Neural progenitor cell (in vitro differentiated cells): ENCODE measurements at regions not wholly inside any gene's neighbourhood (a gene's known extent, or its start where the extent isn't known, plus 50 kb on each side); places are given as distances from the start of the nearest gene placed in this dataset.

Experiments
- DNase-seq: peaks from one replicate; pipeline ENCODE4 v3.0.0-alpha.2; 2016; ENCODE audit warnings: low spot score
- H2AFZ ChIP-seq: fragments of 200-600 bp; sonication (generic); replicated peaks from 2 replicates; pipeline ENCODE4 v1.6.1; 2016; ENCODE audit warnings: antibody characterized with exemption
- H3F3A ChIP-seq: fragments of 200-600 bp; sonication (generic); 2 replicates; pipeline ENCODE4 v1.6.1; 2016; ENCODE audit warnings: antibody characterized with exemption, low read depth
- H3K27ac ChIP-seq: fragments of 200-600 bp; sonication (generic); 2 replicates; pipeline ENCODE4 v1.5.1; 2016; ENCODE audit warnings: mild to moderate bottlenecking
- H3K27me3 ChIP-seq: fragments of 200-600 bp; sonication (generic); 2 replicates; pipeline ENCODE4 v1.6.1; 2016; ENCODE audit warnings: mild to moderate bottlenecking, moderate library complexity
- H3K36me3 ChIP-seq: fragments of 200-600 bp; sonication (generic); 2 replicates; pipeline ENCODE4 v1.5.1; 2016
- H3K4me1 ChIP-seq: fragments of 200-600 bp; sonication (generic); 2 replicates; pipeline ENCODE4 v1.6.1; 2016; ENCODE audit warnings: mixed run types
- H3K4me2 ChIP-seq: fragments of 200-600 bp; sonication (generic); 2 replicates; pipeline ENCODE4 v1.6.1; 2016
- H3K4me3 ChIP-seq: fragments of 200-600 bp; sonication (generic); 2 replicates; pipeline ENCODE4 v1.5.1; 2016
- H3K79me2 ChIP-seq: fragments of 200-600 bp; sonication (generic); 2 replicates; pipeline ENCODE4 v1.6.1; 2016; ENCODE audit warnings: low read depth
- H3K9ac ChIP-seq: fragments of 200-600 bp; sonication (generic); 2 replicates; pipeline ENCODE4 v1.6.1; 2016
- H3K9me3 ChIP-seq: fragments of 200-600 bp; sonication (generic); 2 replicates; pipeline ENCODE4 v1.5.1; 2016; ENCODE audit warnings: low read depth
- H4K20me1 ChIP-seq: fragments of 200-600 bp; sonication (generic); 2 replicates; pipeline ENCODE4 v1.6.1; 2016; ENCODE audit warnings: low read depth
- H3K27ac Mint-ChIP-seq: 3 replicates; pipeline ENCODE4 v1.8.0; 2021; ENCODE audit warnings: mixed read lengths
- H3K27me3 Mint-ChIP-seq: 2 replicates; pipeline ENCODE4 v1.8.0; 2022; ENCODE audit warnings: low read depth, mild to moderate bottlenecking, inconsistent platforms, moderate library complexity, mixed read lengths; ENCODE audit not compliant: insufficient read depth
- H3K36me3 Mint-ChIP-seq: 3 replicates; pipeline ENCODE4 v1.8.0; 2021; ENCODE audit warnings: mixed read lengths
- H3K4me1 Mint-ChIP-seq: 3 replicates; pipeline ENCODE4 v1.8.0; 2021; ENCODE audit warnings: mixed read lengths
- H3K4me3 Mint-ChIP-seq: 3 replicates; pipeline ENCODE4 v1.8.0; 2021; ENCODE audit warnings: mild to moderate bottlenecking, moderate library complexity, mixed read lengths
- H3K9me3 Mint-ChIP-seq: 3 replicates; pipeline ENCODE4 v1.8.0; 2020; ENCODE audit warnings: mixed read lengths
- EZH2 ChIP-seq: fragments of 200-600 bp; sonication (generic); IDR thresholded peaks from 2 replicates; pipeline ENCODE4 v1.6.1; 2017; ENCODE audit warnings: antibody characterized with exemption, mild to moderate bottlenecking, moderate library complexity
- EZH2phosphoT487 ChIP-seq: fragments of 200-600 bp; sonication (generic); IDR thresholded peaks from 2 replicates; pipeline ENCODE4 v1.6.1; 2017; ENCODE audit warnings: antibody characterized with exemption
- TF ChIP-seq, protein P1 (sequence below): fragments of 200-600 bp; sonication (generic); IDR thresholded peaks from 2 replicates; pipeline ENCODE4 v1.5.1; 2017; ENCODE audit warnings: antibody characterized with exemption, mild to moderate bottlenecking

DNA sequence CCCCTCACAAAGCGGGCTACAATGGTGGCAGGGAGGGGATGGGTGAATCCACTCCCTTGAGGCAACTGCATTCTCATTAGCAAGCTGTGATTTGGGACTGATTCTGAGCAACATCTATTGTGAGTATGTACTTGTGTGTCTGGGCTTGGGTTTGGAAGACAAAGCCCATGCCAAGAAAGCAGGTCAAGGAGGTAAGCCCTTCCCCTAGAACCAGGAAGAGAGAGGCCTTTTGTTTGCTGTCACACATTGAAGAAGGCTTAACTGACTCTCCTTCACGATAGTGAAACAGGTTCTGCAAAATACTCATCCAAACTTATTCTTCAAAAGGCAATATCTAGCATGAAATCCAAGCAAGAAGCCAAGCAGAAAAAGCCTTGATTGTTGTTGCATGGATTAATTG lies 403.1 kb upstream of the ID4 start:
- H3K4me1 Mint-ChIP-seq, result peaks cover 23% of the 10 kb centered on the region
- Histone ChIP-seq H4K20me1 (no peaks in the 10 kb centered on the region), H3K4me3 (no peak overlapping the region), H3K9ac (no peak overlapping the region), H3F3A (no peaks in the 10 kb centered on the region), H2AFZ (no peak overlapping the region), H3K4me1 (peaks cover 5% of the 10 kb centered on the region), H3K27me3 (no peaks in the 10 kb centered on the region), H3K9me3 (no peaks in the 10 kb centered on the region), H3K79me2 (no peaks in the 10 kb centered on the region), H3K27ac (no peak overlapping the region), H3K4me2 (no peak overlapping the region), H3K36me3 (no peaks in the 10 kb centered on the region)
- no peak overlapping the region for H3K4me3 Mint-ChIP-seq
- no peaks in the 10 kb centered on the region for H3K36me3 Mint-ChIP-seq
- peak; percentile 30 for DNase-seq
- H3K9me3 Mint-ChIP-seq, result no peaks in the 10 kb centered on the region
- no peak overlapping the region for H3K27ac Mint-ChIP-seq
- TF ChIP-seq EZH2phosphoT487, result no peak
- peaks cover 2% of the 10 kb centered on the region for H3K27me3 Mint-ChIP-seq

DNA sequence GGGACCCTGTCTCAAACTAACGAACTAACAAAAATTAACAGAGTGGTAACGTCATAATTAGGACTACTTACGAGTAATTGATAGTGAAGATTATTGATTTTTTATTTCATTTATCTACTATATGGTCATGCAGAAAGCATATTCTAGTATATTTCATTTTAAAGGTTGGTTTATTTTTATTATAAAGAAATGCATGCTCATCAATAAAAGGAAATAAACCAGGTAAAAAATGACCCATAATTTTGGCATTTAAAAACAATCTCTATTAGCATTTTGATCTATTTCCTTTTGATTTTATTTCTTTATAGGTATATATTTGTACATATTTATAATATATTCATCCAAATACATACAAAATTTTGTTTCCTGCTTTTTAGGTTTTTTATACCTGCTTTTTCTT lies 401.4 kb upstream of the ID4 start:
- no peak overlapping the region for H3K27ac Mint-ChIP-seq
- Histone ChIP-seq H3K4me3 (no peak overlapping the region), H3F3A (no peaks in the 10 kb centered on the region), H3K9ac (no peak overlapping the region), H3K27ac (no peak overlapping the region), H3K4me1 (peaks cover 5% of the 10 kb centered on the region), H3K4me2 (no peak overlapping the region), H3K79me2 (no peaks in the 10 kb centered on the region), H3K36me3 (no peaks in the 10 kb centered on the region), H4K20me1 (no peaks in the 10 kb centered on the region), H2AFZ (no peak overlapping the region), H3K9me3 (no peaks in the 10 kb centered on the region), H3K27me3 (no peaks in the 10 kb centered on the region)
- TF ChIP-seq, protein P1, sequence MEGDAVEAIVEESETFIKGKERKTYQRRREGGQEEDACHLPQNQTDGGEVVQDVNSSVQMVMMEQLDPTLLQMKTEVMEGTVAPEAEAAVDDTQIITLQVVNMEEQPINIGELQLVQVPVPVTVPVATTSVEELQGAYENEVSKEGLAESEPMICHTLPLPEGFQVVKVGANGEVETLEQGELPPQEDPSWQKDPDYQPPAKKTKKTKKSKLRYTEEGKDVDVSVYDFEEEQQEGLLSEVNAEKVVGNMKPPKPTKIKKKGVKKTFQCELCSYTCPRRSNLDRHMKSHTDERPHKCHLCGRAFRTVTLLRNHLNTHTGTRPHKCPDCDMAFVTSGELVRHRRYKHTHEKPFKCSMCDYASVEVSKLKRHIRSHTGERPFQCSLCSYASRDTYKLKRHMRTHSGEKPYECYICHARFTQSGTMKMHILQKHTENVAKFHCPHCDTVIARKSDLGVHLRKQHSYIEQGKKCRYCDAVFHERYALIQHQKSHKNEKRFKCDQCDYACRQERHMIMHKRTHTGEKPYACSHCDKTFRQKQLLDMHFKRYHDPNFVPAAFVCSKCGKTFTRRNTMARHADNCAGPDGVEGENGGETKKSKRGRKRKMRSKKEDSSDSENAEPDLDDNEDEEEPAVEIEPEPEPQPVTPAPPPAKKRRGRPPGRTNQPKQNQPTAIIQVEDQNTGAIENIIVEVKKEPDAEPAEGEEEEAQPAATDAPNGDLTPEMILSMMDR, result no peak
- TF ChIP-seq EZH2phosphoT487 (no peak), EZH2 (no peak)
- no peak overlapping the region for H3K4me3 Mint-ChIP-seq
- peaks cover 34% of the 10 kb centered on the region for H3K4me1 Mint-ChIP-seq
- H3K9me3 Mint-ChIP-seq, result no peaks in the 10 kb centered on the region
- H3K36me3 Mint-ChIP-seq, result no peaks in the 10 kb centered on the region
- no peak for DNase-seq
- peaks cover 2% of the 10 kb centered on the region for H3K27me3 Mint-ChIP-seq

DNA sequence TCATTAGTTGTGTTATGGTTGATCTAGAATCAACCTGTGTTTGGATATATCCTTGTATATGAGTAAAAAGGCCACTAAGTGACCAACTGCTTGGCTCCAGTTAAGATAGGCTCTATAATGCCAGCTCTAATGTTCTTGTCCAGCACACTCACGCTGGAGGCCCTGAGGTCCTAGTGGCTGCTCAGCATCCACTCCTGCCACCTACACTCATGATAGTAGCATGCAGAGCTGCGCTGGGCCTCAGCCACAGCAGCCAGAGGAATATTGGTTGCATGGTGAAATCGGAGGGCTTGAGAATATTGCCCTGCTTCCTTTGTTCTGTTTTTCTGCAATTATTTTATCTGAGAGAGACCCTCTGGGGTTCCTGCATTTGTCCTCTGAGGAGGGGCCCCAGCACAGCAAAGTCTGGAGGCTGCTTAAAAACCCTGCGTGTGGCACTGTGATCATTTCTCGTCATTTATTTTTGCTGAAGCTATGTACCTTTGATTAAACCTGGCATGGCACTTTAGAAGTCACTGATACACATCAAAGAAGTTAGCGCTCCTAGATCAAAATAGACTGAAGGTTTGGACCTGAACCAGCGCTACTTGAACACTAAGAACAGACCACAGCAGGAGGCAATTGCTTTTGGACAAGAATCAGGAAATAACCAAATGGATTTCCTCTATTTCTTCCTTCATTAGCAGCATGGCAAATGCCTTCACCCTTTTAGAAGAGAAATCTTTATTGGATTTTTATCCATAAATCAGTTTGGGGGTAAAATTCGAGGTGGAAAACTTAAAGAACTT lies 398.4 kb upstream of the ID4 start:
- TF ChIP-seq EZH2, result no peak
- TF ChIP-seq, protein P1, result no peak
- no peak for TF ChIP-seq EZH2phosphoT487
- Histone ChIP-seq H3K9ac (no peak overlapping the region), H3K4me3 (no peak overlapping the region), H2AFZ (no peak overlapping the region), H3K27ac (no peak overlapping the region), H3F3A (no peaks in the 10 kb centered on the region), H4K20me1 (no peaks in the 10 kb centered on the region), H3K9me3 (no peaks in the 10 kb centered on the region), H3K36me3 (no peaks in the 10 kb centered on the region), H3K27me3 (no peaks in the 10 kb centered on the region), H3K4me1 (no peaks in the 10 kb centered on the region), H3K79me2 (no peaks in the 10 kb centered on the region), H3K4me2 (no peak overlapping the region)
- Mint-ChIP-seq H3K27ac (peak overlapping the region; percentile 50), H3K27me3 (peaks cover 5% of the 10 kb centered on the region), H3K4me1 (peaks cover 26% of the 10 kb centered on the region), H3K4me3 (no peak overlapping the region), H3K36me3 (no peaks in the 10 kb centered on the region), H3K9me3 (no peaks in the 10 kb centered on the region)
- DNase-seq, result no peak

DNA sequence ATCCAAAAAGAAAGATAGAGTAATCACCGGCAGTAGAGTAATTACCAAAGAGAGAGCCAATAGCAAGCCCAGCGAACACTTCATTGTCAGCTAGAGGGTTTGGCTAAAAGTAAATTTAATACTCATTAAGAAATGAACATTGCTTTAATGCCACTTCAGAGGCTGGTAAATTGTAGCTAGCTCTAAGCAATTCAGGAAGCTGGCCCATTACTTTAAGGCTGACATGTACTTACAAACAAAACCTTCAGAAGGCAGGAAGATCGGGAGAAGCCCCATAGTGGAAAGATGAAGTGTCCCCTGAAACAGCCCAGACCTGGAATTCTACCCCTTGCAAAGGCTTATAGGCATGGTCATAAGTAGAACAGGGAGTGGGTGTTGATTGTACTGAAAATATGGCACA lies 396.6 kb upstream of the ID4 start:
- DNase-seq, result no peak
- no peak overlapping the region for H3K4me3 Mint-ChIP-seq
- peaks cover 7% of the 10 kb centered on the region for H3K27me3 Mint-ChIP-seq
- no peaks in the 10 kb centered on the region for H4K20me1 ChIP-seq
- H3K27ac ChIP-seq, result no peak overlapping the region
- H3K27ac Mint-ChIP-seq, result no peak overlapping the region
- peak overlapping the region; percentile 12 for H2AFZ ChIP-seq
- no peaks in the 10 kb centered on the region for H3K9me3 Mint-ChIP-seq
- TF ChIP-seq EZH2phosphoT487 (no peak), EZH2 (no peak)
- TF ChIP-seq, protein P1, result no peak
- no peaks in the 10 kb centered on the region for H3K27me3 ChIP-seq
- no peak overlapping the region for H3K9ac ChIP-seq
- H3K36me3 ChIP-seq, result no peaks in the 10 kb centered on the region
- H3K36me3 Mint-ChIP-seq, result no peaks in the 10 kb centered on the region
- no peaks in the 10 kb centered on the region for H3F3A ChIP-seq
- no peaks in the 10 kb centered on the region for H3K9me3 ChIP-seq
- no peaks in the 10 kb centered on the region for H3K4me1 ChIP-seq
- H3K4me1 Mint-ChIP-seq, result peaks cover 21% of the 10 kb centered on the region
- H3K4me3 ChIP-seq, result no peak overlapping the region
- no peak overlapping the region for H3K4me2 ChIP-seq
- H3K79me2 ChIP-seq, result no peaks in the 10 kb centered on the region
